ENCODE measurements at regions not wholly inside any gene's neighbourhood (a gene's known extent, or its start where the extent isn't known, plus 50 kb on each side); places are given as distances from the start of the nearest gene placed in this dataset.
"Not testable (repeated sequence)": the region's sequence is repeated elsewhere in the genome, so short reads cannot be mapped to it uniquely, and the experiment has no call there.

- H3K9ac ChIP-seq = no peak overlapping the region
- no peak overlapping the region for H3K4me2 ChIP-seq
- H3K4me1 ChIP-seq = no peaks in the 10 kb centered on the region
- H3K4me3 ChIP-seq = no peak overlapping the region
- no peaks in the 10 kb centered on the region for H3K9me3 ChIP-seq
- no peak overlapping the region for H3K27ac ChIP-seq
- H4K20me1 ChIP-seq = no peaks in the 10 kb centered on the region
- no peaks in the 10 kb centered on the region for H3K27me3 ChIP-seq
- no peak for TF ChIP-seq Cebpa-rat (IDR thresholded peaks at IDR 0.05)
- H3K36me3 ChIP-seq = no peaks in the 10 kb centered on the region
Observed at GRCh38 chr18:29780816-29781215, 1261.7 kb downstream of the DSC3 start.

DNA sequence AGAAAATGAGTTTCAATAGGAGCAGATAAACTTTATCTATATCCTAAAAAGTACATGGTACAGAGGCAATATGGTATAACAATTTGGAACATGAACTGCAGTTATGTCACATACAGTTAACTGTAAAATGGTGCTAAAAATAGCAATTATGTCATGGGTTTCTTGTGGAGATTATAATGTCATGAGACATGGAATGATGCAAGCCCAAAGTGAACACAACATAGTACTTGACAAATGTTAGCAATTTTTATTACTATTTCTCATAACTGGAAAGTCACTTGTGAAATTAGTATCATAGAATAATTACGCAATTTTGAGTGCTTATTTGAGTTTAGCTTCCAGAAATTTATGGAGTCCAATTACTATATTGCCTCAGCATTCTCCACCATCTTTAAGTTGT is 1263.4 kb downstream of the DSC3 start:
- Histone ChIP-seq H3K4me2 (no peak overlapping the region), H3K9me3 (no peaks in the 10 kb centered on the region), H3K36me3 (no peaks in the 10 kb centered on the region), H3K27ac (no peak overlapping the region), H3K4me3 (no peak overlapping the region), H3K4me1 (no peaks in the 10 kb centered on the region), H3K27me3 (no peaks in the 10 kb centered on the region), H4K20me1 (no peaks in the 10 kb centered on the region), H3K9ac (no peak overlapping the region)
- TF ChIP-seq Cebpa-rat (IDR thresholded peaks at IDR 0.05) = no peak; the same call in 1 of the 2 replicates

DNA sequence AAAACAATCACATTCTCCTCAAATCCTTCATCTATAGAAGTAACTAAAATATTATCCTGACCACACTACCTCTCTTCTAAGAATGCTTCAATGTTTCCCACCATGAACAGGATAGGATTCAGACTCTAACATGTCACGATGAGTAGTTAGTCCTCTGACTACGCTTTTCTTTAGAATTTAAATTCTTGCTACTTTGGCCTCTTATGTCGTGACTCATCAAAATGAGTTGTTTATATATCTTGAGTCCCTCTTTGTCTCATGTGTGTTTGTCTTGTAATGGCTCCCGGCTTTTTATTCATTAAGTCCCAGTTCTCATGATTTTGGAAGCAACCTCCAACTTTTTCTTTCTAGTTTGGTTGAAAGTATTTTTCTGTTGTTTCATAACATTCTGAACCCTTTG is 1289.2 kb downstream of the DSC3 start:
- H3K27me3 ChIP-seq = no peaks in the 10 kb centered on the region
- no peak overlapping the region for H3K27ac ChIP-seq
- H3K4me1 ChIP-seq = peaks cover 6% of the 10 kb centered on the region
- no peak overlapping the region for H3K4me3 ChIP-seq
- no peak overlapping the region for H3K9ac ChIP-seq
- H4K20me1 ChIP-seq = no peaks in the 10 kb centered on the region
- H3K9me3 ChIP-seq = no peaks in the 10 kb centered on the region
- H3K36me3 ChIP-seq = no peaks in the 10 kb centered on the region
- H3K4me2 ChIP-seq = no peak overlapping the region
- TF ChIP-seq Cebpa-rat (IDR thresholded peaks at IDR 0.05) = no peak

DNA sequence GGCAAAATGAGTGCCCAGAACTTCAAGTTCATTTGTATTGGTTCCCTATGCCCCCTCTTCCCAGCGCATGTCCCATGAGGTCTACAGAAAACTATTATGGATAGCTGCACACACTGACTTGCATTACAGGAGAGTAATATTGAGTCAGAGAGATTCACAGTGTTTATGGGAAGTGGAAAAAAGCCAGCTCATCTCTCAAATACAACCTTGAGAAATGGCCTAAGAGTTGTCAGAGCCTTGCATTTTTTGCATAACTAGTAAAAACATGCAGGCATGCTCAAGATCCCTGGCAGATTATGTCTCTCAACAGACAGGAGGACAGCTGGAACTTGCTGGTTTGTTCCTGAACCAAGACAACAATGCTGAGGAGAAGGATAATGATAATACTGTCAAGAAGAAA is 1292.8 kb downstream of the DSC3 start:
- no peaks in the 10 kb centered on the region for H4K20me1 ChIP-seq
- no peaks in the 10 kb centered on the region for H3K36me3 ChIP-seq
- no peak overlapping the region for H3K4me2 ChIP-seq
- H3K4me1 ChIP-seq = peaks cover 8% of the 10 kb centered on the region
- no peaks in the 10 kb centered on the region for H3K9me3 ChIP-seq
- no peak overlapping the region for H3K9ac ChIP-seq
- no peaks in the 10 kb centered on the region for H3K27me3 ChIP-seq
- TF ChIP-seq Cebpa-rat (IDR thresholded peaks at IDR 0.05) = no peak
- no peak overlapping the region for H3K4me3 ChIP-seq
- H3K27ac ChIP-seq = no peak overlapping the region

- no peak overlapping the region for H3K4me3 ChIP-seq
- no peak overlapping the region for H3K4me2 ChIP-seq
- H3K4me1 ChIP-seq = no peaks in the 10 kb centered on the region
- no peaks in the 10 kb centered on the region for H4K20me1 ChIP-seq
- H3K27me3 ChIP-seq = no peaks in the 10 kb centered on the region
- H3K9ac ChIP-seq = no peak overlapping the region
- no peak for TF ChIP-seq Cebpa-rat (IDR thresholded peaks at IDR 0.05)
- H3K36me3 ChIP-seq = no peaks in the 10 kb centered on the region
- H3K9me3 ChIP-seq = no peaks in the 10 kb centered on the region
- H3K27ac ChIP-seq = no peak overlapping the region
Observed at GRCh38 chr18:29741461-29741860, 1301.1 kb downstream of the DSC3 start.

DNA sequence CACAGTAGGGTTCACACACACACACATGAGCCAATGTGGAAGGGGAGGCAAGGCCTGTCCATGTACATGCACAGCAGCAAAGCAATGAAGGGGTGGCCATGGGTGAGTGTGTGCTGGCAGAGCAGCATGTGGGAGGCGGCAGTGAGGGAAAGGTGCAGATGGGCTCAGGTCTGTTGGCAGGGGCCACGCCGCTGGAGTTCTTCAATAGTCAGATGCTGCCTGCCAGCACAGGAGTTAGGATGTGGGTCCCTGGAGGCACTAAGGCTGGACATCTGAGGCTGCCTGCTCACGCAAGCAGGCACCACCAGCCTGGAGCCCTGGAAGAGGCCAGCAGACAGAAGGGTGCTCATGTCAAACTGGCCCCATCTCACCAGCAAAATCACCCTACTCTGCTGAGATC is 1304.9 kb downstream of the DSC3 start:
- no peaks in the 10 kb centered on the region for H3K9me3 ChIP-seq
- no peaks in the 10 kb centered on the region for H3K27me3 ChIP-seq
- H3K4me3 ChIP-seq = no peak overlapping the region
- H3K27ac ChIP-seq = no peak overlapping the region
- H3K4me1 ChIP-seq = no peaks in the 10 kb centered on the region
- H3K4me2 ChIP-seq = no peak overlapping the region
- no peak overlapping the region for H3K9ac ChIP-seq
- no peaks in the 10 kb centered on the region for H4K20me1 ChIP-seq
- no peaks in the 10 kb centered on the region for H3K36me3 ChIP-seq
- TF ChIP-seq Cebpa-rat (IDR thresholded peaks at IDR 0.05) = no peak

- H3K4me1 ChIP-seq = no peaks in the 10 kb centered on the region
- H3K27me3 ChIP-seq = no peaks in the 10 kb centered on the region
- no peak for TF ChIP-seq Cebpa-rat (IDR thresholded peaks at IDR 0.05)
- no peak overlapping the region for H3K9ac ChIP-seq
- H4K20me1 ChIP-seq = no peaks in the 10 kb centered on the region
- no peaks in the 10 kb centered on the region for H3K36me3 ChIP-seq
- H3K27ac ChIP-seq = no peak overlapping the region
- no peak overlapping the region for H3K4me3 ChIP-seq
- H3K9me3 ChIP-seq = no peaks in the 10 kb centered on the region
- no peak overlapping the region for H3K4me2 ChIP-seq
Observed at GRCh38 chr18:29737190-29737589, 1305.4 kb downstream of the DSC3 start.

DNA sequence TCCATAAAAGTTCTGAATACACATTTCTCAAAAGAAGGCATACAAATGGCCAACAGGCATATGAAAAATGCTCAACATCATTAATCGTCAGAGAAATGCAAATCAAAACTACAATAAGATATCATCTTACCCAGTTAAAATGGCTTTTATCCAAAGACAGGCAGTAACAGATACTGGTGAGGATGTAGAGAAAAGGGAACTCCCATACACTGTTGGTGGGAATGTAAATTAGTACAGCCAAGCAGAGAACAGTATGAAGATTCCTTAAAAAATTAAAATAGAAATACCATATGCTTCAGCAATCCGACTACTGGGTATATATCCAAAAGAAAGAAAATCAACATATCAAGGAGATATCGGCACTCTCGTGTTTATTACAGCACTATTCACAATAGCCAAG is 1312.5 kb downstream of the DSC3 start:
- Histone ChIP-seq H3K9ac (no peak overlapping the region), H3K4me3 (no peak overlapping the region), H4K20me1 (no peaks in the 10 kb centered on the region), H3K27me3 (no peaks in the 10 kb centered on the region), H3K36me3 (no peaks in the 10 kb centered on the region), H3K9me3 (no peaks in the 10 kb centered on the region), H3K27ac (no peak overlapping the region), H3K4me2 (no peak overlapping the region), H3K4me1 (no peaks in the 10 kb centered on the region)
- no peak for TF ChIP-seq Cebpa-rat (IDR thresholded peaks at IDR 0.05)

- Histone ChIP-seq H3K27ac (no peak overlapping the region), H3K36me3 (no peaks in the 10 kb centered on the region), H3K4me2 (no peak overlapping the region), H3K4me1 (no peaks in the 10 kb centered on the region), H3K9ac (no peak overlapping the region), H4K20me1 (no peaks in the 10 kb centered on the region), H3K9me3 (peaks cover 4% of the 10 kb centered on the region; the same call in 1 of the 2 replicates), H3K27me3 (no peaks in the 10 kb centered on the region), H3K4me3 (no peak overlapping the region)
- no peak for TF ChIP-seq Cebpa-rat (IDR thresholded peaks at IDR 0.05)
Observed at GRCh38 chr18:29726646-29727045, 1315.9 kb downstream of the DSC3 start.

DNA sequence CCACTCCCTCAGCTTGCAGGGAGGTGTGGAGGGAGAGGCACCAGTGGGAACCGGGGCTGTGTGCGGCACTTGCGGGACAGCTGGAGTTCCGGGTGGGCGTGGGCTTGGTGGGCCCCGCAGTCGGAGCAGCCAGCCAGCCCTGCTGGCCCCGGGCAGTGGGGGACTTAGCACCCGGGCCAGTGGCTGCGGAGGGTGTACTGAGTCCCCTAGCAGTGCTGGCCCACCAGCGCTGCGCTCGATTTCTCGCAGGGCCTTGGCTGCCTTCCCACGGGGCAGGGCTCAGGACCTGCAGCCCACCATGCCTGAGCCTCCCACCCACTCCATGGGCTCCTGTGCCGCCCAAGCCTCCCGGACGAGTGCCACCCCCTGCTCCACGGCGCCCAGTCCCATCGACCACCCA is 1319.1 kb downstream of the DSC3 start:
- H3K27ac ChIP-seq, H3K36me3 ChIP-seq, H3K4me3 ChIP-seq, H4K20me1 ChIP-seq, H3K27me3 ChIP-seq, H3K9me3 ChIP-seq, H3K4me2 ChIP-seq, H3K9ac ChIP-seq, H3K4me1 ChIP-seq: not testable (repeated sequence)

- H3K27me3 ChIP-seq, H3K4me1 ChIP-seq, H3K36me3 ChIP-seq, H3K27ac ChIP-seq, H4K20me1 ChIP-seq, H3K9ac ChIP-seq, H3K4me3 ChIP-seq, H3K9me3 ChIP-seq: not testable (repeated sequence)
- H3K4me2 ChIP-seq = peak overlapping the region; percentile 14; the same call in 1 of the 2 replicates
Observed at GRCh38 chr18:29715960-29716359, 1326.6 kb downstream of the DSC3 start.
